Liver (tissue), 8 donors: ENCODE measurements at regions not wholly inside any gene's neighbourhood (a gene's known extent, or its start where the extent isn't known, plus 50 kb on each side); places are given as distances from the start of the nearest gene placed in this dataset.

ENCODE experiments used
- DNase-seq: peaks from one replicate; pipeline ENCODE4 v3.0.0-alpha.2; 2017; ENCODE audit warnings: low spot score
- H3K27ac ChIP-seq, 2 donors: one replicate each; pipeline ENCODE4 v1.7.0; 2013; ENCODE audit warnings: inconsistent platforms in 2 of 2, low read length in 2 of 2, control low read depth in 1 of 2, low read depth in 1 of 2, mild to moderate bottlenecking in 1 of 2
- H3K27me3 ChIP-seq, 4 donors: one replicate each; pipeline versions ENCODE4 v1.6.1 to v1.7.0; 2013; ENCODE audit warnings: low read length in 3 of 4, inconsistent platforms in 1 of 4, mild to moderate bottlenecking in 1 of 4, moderate library complexity in 1 of 4; ENCODE audit not compliant: control insufficient read depth in 4 of 4, insufficient read depth in 4 of 4
- H3K36me3 ChIP-seq, 4 donors: one replicate each; pipeline versions ENCODE4 v1.6.1 to v1.7.0; 2013; ENCODE audit warnings: low read length in 3 of 4, mild to moderate bottlenecking in 3 of 4, low read depth in 1 of 4, moderate library complexity in 1 of 4; ENCODE audit not compliant: control insufficient read depth in 4 of 4, insufficient read depth in 3 of 4
- H3K4me1 ChIP-seq, 4 donors: one replicate each; pipeline versions ENCODE4 v1.6.1 to v1.7.0; 2013; ENCODE audit warnings: low read length in 3 of 4, mild to moderate bottlenecking in 3 of 4, moderate library complexity in 1 of 4; ENCODE audit not compliant: control insufficient read depth in 4 of 4, insufficient read depth in 4 of 4
- H3K4me3 ChIP-seq, 3 donors: one replicate each; pipeline versions ENCODE4 v1.6.1 to v1.7.0; 2013; ENCODE audit warnings: low read length in 3 of 3, control low read depth in 1 of 3, low read depth in 1 of 3, mild to moderate bottlenecking in 1 of 3
- H3K9ac ChIP-seq, 2 donors: one replicate each; pipeline ENCODE4 v1.7.0; 2013; ENCODE audit warnings: low read length in 2 of 2, mild to moderate bottlenecking in 2 of 2, moderate library complexity in 2 of 2, control low read depth in 1 of 2, low read depth in 1 of 2
- H3K9me3 ChIP-seq, 4 donors: one replicate each; pipeline versions ENCODE4 v1.6.1 to v1.7.0; 2013; ENCODE audit warnings: low read length in 3 of 4; ENCODE audit not compliant: control insufficient read depth in 4 of 4
- EGR1 ChIP-seq, 2 donors: IDR thresholded peaks; 2 replicates each; pipeline ENCODE4 v1.6.1; 2016 to 2018; ENCODE audit warnings: antibody characterized with exemption in 2 of 2, low read depth in 2 of 2
- FOXA1 ChIP-seq: IDR thresholded peaks from 2 replicates; pipeline ENCODE4 v1.6.1; 2016; ENCODE audit warnings: antibody characterized with exemption
- FOXA2 ChIP-seq: IDR thresholded peaks from 2 replicates; pipeline ENCODE4 v1.6.1; 2016; ENCODE audit warnings: antibody characterized with exemption
- GABPA ChIP-seq, 2 donors: IDR thresholded peaks in 1 of 2; conservative IDR thresholded peaks in 1 of 2; 2 replicates each; pipeline ENCODE4 v1.6.1; 2016; ENCODE audit warnings: antibody characterized with exemption in 2 of 2, mild to moderate bottlenecking in 1 of 2, moderate library complexity in 1 of 2
- HNF4A ChIP-seq, 2 donors: conservative IDR thresholded peaks; 2 replicates each; pipeline ENCODE4 v1.6.1; 2016; ENCODE audit warnings: antibody characterized with exemption in 2 of 2, mild to moderate bottlenecking in 2 of 2
- HNF4G ChIP-seq: IDR thresholded peaks from 2 replicates; pipeline ENCODE4 v1.6.1; 2016; ENCODE audit warnings: antibody characterized with exemption
- JUND ChIP-seq, 2 donors: IDR thresholded peaks; 2 replicates each; pipeline ENCODE4 v1.6.1; 2016; ENCODE audit warnings: antibody characterized with exemption in 2 of 2
- RAD21 ChIP-seq, 2 donors: IDR thresholded peaks; 2 replicates each; pipeline ENCODE4 v1.6.1; 2016; ENCODE audit warnings: antibody characterized with exemption in 2 of 2, mild to moderate bottlenecking in 2 of 2
- TAF1 ChIP-seq: conservative IDR thresholded peaks from 2 replicates; pipeline ENCODE4 v1.6.1; 2016; ENCODE audit warnings: antibody characterized with exemption, mild to moderate bottlenecking
- YY1 ChIP-seq: IDR thresholded peaks from 2 replicates; pipeline ENCODE4 v1.6.1; 2016; ENCODE audit warnings: antibody characterized with exemption, mild to moderate bottlenecking
- ZBTB33 ChIP-seq: IDR thresholded peaks from 2 replicates; pipeline ENCODE4 v1.6.1; 2016; ENCODE audit warnings: antibody characterized with exemption
- WGBS: extraction: QIAGEN DNeasy Blood & Tissue Kit; methylation state at CpG from one replicate; pipeline ENCODE4 v1.1.7; 2013; 5-methylcytosine and 5-hydroxymethylcytosine counted together
- TF ChIP-seq, protein P1 (sequence below): IDR thresholded peaks from 2 replicates; pipeline ENCODE4 v1.6.1; 2016; ENCODE audit warnings: antibody characterized with exemption
- TF ChIP-seq, protein P2 (sequence below): fragments of 150-350 bp; IDR thresholded peaks from 2 replicates; pipeline ENCODE4 v1.5.1; 2017; ENCODE audit warnings: improper control_type of control experiment, low read depth, low read length; ENCODE audit not compliant: missing input control
- TF ChIP-seq, protein P3 (sequence below): IDR thresholded peaks from 2 replicates; pipeline ENCODE4 v1.6.1; 2016; ENCODE audit warnings: antibody characterized with exemption
- donor health status: healthy.
- donor health status: healthy.
- donor health status: healthy.
- donor health status: healthy.
- donor health status: healthy.

DNA sequence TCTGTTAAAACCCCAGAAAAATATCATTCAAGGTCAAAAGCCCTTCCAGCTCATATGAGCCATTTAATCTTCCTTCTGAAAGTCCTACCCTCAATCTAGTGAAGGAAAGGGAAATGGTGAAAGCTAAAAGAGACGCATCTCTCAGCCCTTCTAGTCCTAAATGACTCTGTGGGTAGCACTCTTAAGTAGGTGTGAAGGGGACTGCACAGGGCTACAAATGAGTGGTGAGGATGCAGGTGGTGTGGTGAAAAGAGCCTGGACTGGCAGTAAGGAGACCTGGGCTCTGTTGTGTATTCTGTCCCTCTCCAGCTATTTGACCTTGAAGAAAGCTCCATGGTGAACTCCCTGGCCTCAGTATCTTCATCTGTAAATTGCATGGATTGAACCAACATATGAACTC is 671.8 kb upstream of the DIPK2B start:
- no peaks in the 10 kb centered on the region for H3K9me3 ChIP-seq
- H3K4me3 ChIP-seq: no peak overlapping the region
- H3K4me1 ChIP-seq: no peaks in the 10 kb centered on the region
- H3K36me3 ChIP-seq: no peaks in the 10 kb centered on the region
- no peak for DNase-seq
- no peaks in the 10 kb centered on the region for H3K27me3 ChIP-seq
- 91% methylated on average over 1 of the region's 1 CpG for WGBS
- no peak overlapping the region for H3K9ac ChIP-seq
- H3K27ac ChIP-seq: no peak overlapping the region
- TF ChIP-seq EGR1 (IDR thresholded peaks at IDR 0.05; ENCODE audit: low read depth in 2 of 2): no peak
- no peak for TF ChIP-seq RAD21 (IDR thresholded peaks at IDR 0.05)
- TF ChIP-seq, protein P1, sequence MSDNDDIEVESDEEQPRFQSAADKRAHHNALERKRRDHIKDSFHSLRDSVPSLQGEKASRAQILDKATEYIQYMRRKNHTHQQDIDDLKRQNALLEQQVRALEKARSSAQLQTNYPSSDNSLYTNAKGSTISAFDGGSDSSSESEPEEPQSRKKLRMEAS: no peak
- TF ChIP-seq JUND (IDR thresholded peaks at IDR 0.05): no peak
- TF ChIP-seq YY1: no peak
- TF ChIP-seq HNF4G: no peak

DNA sequence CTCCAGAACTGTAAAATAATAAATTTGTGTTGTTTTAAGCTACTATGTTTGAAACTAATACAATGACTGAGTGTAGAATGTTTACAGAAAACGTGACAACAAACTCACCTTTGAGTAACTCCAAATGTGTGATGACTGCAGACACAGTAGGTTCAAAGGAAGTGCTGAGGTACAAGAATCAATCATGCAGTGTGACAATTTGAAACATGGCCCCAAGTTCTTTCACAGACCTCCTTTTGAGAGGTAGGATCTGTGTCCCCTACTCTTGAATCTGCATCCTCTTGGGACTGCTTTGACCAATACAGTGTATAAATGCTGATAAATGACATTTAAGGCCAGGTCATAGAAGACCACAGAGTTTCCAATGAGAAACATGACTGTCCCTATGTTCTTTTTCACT is 667.7 kb upstream of the DIPK2B start:
- no peak overlapping the region for H3K9ac ChIP-seq
- H3K27ac ChIP-seq: no peak overlapping the region
- TF ChIP-seq, protein P2, sequence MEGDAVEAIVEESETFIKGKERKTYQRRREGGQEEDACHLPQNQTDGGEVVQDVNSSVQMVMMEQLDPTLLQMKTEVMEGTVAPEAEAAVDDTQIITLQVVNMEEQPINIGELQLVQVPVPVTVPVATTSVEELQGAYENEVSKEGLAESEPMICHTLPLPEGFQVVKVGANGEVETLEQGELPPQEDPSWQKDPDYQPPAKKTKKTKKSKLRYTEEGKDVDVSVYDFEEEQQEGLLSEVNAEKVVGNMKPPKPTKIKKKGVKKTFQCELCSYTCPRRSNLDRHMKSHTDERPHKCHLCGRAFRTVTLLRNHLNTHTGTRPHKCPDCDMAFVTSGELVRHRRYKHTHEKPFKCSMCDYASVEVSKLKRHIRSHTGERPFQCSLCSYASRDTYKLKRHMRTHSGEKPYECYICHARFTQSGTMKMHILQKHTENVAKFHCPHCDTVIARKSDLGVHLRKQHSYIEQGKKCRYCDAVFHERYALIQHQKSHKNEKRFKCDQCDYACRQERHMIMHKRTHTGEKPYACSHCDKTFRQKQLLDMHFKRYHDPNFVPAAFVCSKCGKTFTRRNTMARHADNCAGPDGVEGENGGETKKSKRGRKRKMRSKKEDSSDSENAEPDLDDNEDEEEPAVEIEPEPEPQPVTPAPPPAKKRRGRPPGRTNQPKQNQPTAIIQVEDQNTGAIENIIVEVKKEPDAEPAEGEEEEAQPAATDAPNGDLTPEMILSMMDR: no peak
- TF ChIP-seq HNF4G: no peak
- no peak for TF ChIP-seq ZBTB33
- no peak for TF ChIP-seq HNF4A (conservative IDR thresholded peaks at IDR 0.05)
- no peak for TF ChIP-seq TAF1
- TF ChIP-seq FOXA1: no peak
- TF ChIP-seq JUND (IDR thresholded peaks at IDR 0.05): no peak
- no peak for TF ChIP-seq GABPA (IDR thresholded peaks at IDR 0.05 in 1 of 2, conservative IDR thresholded peaks at IDR 0.05 in 1 of 2)
- TF ChIP-seq YY1: no peak
- TF ChIP-seq, protein P3, sequence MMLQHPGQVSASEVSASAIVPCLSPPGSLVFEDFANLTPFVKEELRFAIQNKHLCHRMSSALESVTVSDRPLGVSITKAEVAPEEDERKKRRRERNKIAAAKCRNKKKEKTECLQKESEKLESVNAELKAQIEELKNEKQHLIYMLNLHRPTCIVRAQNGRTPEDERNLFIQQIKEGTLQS: no peak
- no peak for TF ChIP-seq FOXA2
- TF ChIP-seq, protein P1: no peak
- H3K27me3 ChIP-seq: no peaks in the 10 kb centered on the region
- H3K4me1 ChIP-seq: no peaks in the 10 kb centered on the region
- DNase-seq: no peak
- no peaks in the 10 kb centered on the region for H3K36me3 ChIP-seq
- 72% methylated on average over 1 of the region's 1 CpG for WGBS
- no peaks in the 10 kb centered on the region for H3K9me3 ChIP-seq
- no peak overlapping the region for H3K4me3 ChIP-seq

DNA sequence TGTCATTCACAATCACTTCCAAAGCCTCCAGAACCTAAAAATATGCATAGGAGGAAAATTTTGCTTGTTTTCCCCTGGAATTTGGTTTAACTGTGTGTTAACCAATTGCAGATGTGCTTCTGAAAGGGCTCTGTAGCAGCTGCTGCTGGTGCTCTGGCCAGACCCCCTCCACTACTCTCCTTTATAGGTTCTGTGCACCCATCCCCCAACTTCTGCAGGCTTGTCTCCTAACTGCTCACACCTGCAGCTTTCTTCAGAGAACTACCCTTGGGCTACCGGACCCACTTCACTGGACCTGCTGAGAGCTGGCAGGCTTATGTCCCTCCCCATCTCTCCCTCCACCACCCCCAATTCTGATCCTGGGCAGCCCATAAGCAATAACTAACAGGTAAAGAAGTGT is 662.1 kb upstream of the DIPK2B start:
- no peak for DNase-seq
- Histone ChIP-seq H3K9me3 (no peaks in the 10 kb centered on the region), H3K4me3 (no peak overlapping the region), H3K27me3 (no peaks in the 10 kb centered on the region), H3K36me3 (no peaks in the 10 kb centered on the region), H3K4me1 (no peaks in the 10 kb centered on the region), H3K9ac (no peak overlapping the region), H3K27ac (no peak overlapping the region)
- 64% methylated on average over 1 of the region's 1 CpG for WGBS
- no peak for TF ChIP-seq HNF4G
